B cell (primary cell): ENCODE measurements at regions not wholly inside any gene's neighbourhood (a gene's known extent, or its start where the extent isn't known, plus 50 kb on each side); places are given as distances from the start of the nearest gene placed in this dataset.

Source experiments
- EZH2 ChIP-seq: IDR thresholded peaks from 2 replicates; pipeline ENCODE4 v1.6.1; 2012; ENCODE audit warnings: borderline replicate concordance, low read depth, mild to moderate bottlenecking, moderate library complexity, low read length; ENCODE audit not compliant: insufficient read depth, poor library complexity, severe bottlenecking
- TF ChIP-seq, protein P1 (sequence below): fragments of 200-600 bp; IDR thresholded peaks from one replicate; pipeline ENCODE4 v1.8.0; 2022; ENCODE audit warnings: antibody characterized with exemption, mild to moderate bottlenecking

DNA sequence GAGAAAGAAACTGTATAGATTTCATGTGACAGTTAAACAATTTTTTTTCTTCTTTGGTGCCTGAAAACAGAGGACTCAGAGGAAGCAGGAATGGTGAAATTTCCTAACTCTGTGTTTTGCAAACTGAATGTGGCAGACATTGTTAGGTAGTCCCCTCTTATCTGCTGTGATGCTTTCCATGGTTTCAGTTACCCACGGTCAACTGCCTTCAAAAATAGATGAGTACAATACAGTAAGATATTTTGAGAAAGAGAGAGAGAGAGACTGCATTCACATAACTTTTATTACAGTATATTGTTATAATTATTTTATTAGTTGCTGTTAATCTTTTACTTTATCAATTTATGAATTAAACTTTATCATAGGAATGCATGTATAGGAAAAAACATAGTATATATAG is 627.2 kb downstream of the CCDC171 start:
- TF ChIP-seq, protein P1, sequence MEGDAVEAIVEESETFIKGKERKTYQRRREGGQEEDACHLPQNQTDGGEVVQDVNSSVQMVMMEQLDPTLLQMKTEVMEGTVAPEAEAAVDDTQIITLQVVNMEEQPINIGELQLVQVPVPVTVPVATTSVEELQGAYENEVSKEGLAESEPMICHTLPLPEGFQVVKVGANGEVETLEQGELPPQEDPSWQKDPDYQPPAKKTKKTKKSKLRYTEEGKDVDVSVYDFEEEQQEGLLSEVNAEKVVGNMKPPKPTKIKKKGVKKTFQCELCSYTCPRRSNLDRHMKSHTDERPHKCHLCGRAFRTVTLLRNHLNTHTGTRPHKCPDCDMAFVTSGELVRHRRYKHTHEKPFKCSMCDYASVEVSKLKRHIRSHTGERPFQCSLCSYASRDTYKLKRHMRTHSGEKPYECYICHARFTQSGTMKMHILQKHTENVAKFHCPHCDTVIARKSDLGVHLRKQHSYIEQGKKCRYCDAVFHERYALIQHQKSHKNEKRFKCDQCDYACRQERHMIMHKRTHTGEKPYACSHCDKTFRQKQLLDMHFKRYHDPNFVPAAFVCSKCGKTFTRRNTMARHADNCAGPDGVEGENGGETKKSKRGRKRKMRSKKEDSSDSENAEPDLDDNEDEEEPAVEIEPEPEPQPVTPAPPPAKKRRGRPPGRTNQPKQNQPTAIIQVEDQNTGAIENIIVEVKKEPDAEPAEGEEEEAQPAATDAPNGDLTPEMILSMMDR = no peak
- TF ChIP-seq EZH2 = no peak
